ENCODE measurements at regions not wholly inside any gene's neighbourhood (a gene's known extent, or its start where the extent isn't known, plus 50 kb on each side); places are given as distances from the start of the nearest gene placed in this dataset.

DNA sequence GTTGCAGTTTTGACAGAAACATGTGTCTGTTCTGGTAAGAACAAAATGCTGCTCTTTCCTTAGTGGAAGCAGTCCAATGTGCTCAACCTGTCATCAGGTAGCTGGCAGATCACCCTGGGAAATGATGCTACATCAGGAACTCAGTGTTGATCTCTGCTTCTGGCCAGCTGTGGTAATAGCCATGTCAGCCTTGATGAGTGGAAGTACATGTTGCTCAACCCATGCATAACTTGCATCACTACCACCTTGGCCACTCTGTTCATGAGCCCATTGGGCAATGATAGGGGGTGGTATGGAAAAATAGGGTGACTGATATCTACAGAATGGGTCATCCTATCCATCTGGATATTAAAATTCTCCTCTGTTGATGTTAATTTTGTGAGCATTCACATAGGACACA, 411.0 kb downstream of the C12orf50 start:
- TF ChIP-seq, protein P1, sequence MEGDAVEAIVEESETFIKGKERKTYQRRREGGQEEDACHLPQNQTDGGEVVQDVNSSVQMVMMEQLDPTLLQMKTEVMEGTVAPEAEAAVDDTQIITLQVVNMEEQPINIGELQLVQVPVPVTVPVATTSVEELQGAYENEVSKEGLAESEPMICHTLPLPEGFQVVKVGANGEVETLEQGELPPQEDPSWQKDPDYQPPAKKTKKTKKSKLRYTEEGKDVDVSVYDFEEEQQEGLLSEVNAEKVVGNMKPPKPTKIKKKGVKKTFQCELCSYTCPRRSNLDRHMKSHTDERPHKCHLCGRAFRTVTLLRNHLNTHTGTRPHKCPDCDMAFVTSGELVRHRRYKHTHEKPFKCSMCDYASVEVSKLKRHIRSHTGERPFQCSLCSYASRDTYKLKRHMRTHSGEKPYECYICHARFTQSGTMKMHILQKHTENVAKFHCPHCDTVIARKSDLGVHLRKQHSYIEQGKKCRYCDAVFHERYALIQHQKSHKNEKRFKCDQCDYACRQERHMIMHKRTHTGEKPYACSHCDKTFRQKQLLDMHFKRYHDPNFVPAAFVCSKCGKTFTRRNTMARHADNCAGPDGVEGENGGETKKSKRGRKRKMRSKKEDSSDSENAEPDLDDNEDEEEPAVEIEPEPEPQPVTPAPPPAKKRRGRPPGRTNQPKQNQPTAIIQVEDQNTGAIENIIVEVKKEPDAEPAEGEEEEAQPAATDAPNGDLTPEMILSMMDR (IDR thresholded peaks at IDR 0.05; ENCODE audit: extremely low read depth in 1 of 2, insufficient read depth in 1 of 2, low read depth in 1 of 2, low read length in 2 of 2): no peak
- TF ChIP-seq JUN (IDR thresholded peaks at IDR 0.05; ENCODE audit: borderline replicate concordance, insufficient read depth, insufficient read length, low read depth): no peak
- TF ChIP-seq EZH2 (IDR thresholded peaks at IDR 0.05; ENCODE audit: borderline replicate concordance, low read depth, low read length, severe bottlenecking): no peak
- no peak for TF ChIP-seq POLR2A (IDR thresholded peaks at IDR 0.05; ENCODE audit: low read depth, low read length)
- TF ChIP-seq MYC (IDR thresholded peaks at IDR 0.05; ENCODE audit: low read depth, low read length): no peak
- no peak for TF ChIP-seq POLR2AphosphoS5 (IDR thresholded peaks at IDR 0.05; ENCODE audit: insufficient read depth, low read depth, low read length)
- TF ChIP-seq FOS (IDR thresholded peaks at IDR 0.05; ENCODE audit: borderline replicate concordance, insufficient read depth, low read length): no peak
- TF ChIP-seq GATA2 (IDR thresholded peaks at IDR 0.05; ENCODE audit: insufficient read depth, insufficient read length, low read depth, low read length): no peak
- TF ChIP-seq MAX (IDR thresholded peaks at IDR 0.05; ENCODE audit: insufficient read depth, insufficient read length): no peak

Data from endothelial cell of umbilical vein (primary cell).